Loucy (cell line): ENCODE measurements at regions not wholly inside any gene's neighbourhood (a gene's known extent, or its start where the extent isn't known, plus 50 kb on each side); places are given as distances from the start of the nearest gene placed in this dataset.

Experiments used
- EZH2phosphoT487 ChIP-seq: fragments of 200-600 bp; IDR thresholded peaks from 2 replicates; pipeline ENCODE4 v1.6.1; 2018; ENCODE audit warnings: antibody characterized with exemption, mild to moderate bottlenecking, moderate library complexity, borderline replicate concordance
- TF ChIP-seq, protein P1 (sequence below): fragments of 200-600 bp; sonication (generic); conservative IDR thresholded peaks from 2 replicates; pipeline ENCODE4 v1.5.1; 2014; ENCODE audit warnings: mild to moderate bottlenecking, antibody characterized with exemption, low read length

- TF ChIP-seq, protein P1, sequence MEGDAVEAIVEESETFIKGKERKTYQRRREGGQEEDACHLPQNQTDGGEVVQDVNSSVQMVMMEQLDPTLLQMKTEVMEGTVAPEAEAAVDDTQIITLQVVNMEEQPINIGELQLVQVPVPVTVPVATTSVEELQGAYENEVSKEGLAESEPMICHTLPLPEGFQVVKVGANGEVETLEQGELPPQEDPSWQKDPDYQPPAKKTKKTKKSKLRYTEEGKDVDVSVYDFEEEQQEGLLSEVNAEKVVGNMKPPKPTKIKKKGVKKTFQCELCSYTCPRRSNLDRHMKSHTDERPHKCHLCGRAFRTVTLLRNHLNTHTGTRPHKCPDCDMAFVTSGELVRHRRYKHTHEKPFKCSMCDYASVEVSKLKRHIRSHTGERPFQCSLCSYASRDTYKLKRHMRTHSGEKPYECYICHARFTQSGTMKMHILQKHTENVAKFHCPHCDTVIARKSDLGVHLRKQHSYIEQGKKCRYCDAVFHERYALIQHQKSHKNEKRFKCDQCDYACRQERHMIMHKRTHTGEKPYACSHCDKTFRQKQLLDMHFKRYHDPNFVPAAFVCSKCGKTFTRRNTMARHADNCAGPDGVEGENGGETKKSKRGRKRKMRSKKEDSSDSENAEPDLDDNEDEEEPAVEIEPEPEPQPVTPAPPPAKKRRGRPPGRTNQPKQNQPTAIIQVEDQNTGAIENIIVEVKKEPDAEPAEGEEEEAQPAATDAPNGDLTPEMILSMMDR, result no peak
- TF ChIP-seq EZH2phosphoT487, result no peak
Measured at GRCh38 chr18:1002653-1003178, 98.0 kb downstream of the ADCYAP1 start.
